Anterior cingulate cortex (tissue), 58 donors: ENCODE measurements at regions not wholly inside any gene's neighbourhood (a gene's known extent, or its start where the extent isn't known, plus 50 kb on each side); places are given as distances from the start of the nearest gene placed in this dataset.

Source experiments
- DNase-seq, 58 donors: peaks; one replicate each; lab custom pipeline; 2025; lab: John Stamatoyannopoulos, UW

DNA sequence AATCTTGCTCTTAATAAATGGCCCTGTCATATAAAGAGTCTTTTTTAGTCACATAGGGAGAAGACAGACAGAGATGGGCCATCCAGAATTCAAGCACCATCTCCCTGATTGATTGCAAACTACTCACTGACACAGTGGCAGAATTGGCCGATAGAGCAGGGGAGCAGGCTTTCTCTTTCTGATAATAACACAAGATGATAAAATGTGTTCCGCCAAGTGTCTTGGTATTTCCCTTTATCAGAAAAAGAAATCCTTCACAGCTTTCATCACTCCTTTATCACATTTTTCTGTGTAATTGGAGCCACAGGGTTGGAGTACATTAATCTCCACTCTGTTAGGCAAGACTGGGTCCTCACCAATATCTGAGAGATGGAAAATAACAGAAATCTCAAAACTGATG lies 406.0 kb downstream of the TMEM135 start:
- DNase-seq, result no peak

DNA sequence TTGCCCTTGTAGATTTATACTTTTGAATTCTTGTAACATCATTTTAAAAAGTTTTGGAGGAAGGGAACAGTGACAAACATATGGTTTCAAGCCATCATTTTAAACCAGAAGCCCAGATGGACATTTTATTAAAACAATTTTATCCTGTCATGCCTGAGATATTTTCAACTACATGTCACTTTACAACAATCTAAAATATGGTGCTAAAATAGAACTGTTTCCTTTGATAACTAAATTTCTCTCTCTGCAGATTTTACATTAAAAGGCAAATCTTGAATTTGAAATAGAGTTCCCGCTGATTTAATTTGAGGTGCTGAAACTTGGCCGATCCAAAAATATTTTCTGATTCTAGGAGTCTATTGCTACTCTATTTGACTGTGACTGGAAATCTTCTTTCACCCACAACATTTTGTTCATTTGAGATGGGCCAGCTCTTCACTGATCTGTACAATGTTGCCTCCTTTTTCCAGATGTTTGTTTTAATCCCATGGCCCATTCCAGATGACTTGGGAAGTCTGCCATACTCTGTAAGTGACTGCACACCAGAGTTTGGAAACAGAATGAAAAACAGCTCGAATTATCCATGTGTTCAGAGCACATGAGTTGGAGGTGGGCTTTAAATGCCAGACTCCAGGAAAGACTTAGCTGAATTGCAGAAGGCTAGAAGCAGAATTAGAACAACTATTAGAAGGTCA lies 402.5 kb downstream of the TMEM135 start:
- DNase-seq, result no peak

GRCh38 chr11:87438416-87438815 lies 400.7 kb downstream of the TMEM135 start:
- DNase-seq, result no peak

- DNase-seq, result no peak
These were observed 400.1 kb downstream of the TMEM135 start for GRCh38 chr11:87437844-87438223.

- no peak for DNase-seq
These were observed 399.6 kb downstream of the TMEM135 start for GRCh38 chr11:87437133-87437843.

DNA sequence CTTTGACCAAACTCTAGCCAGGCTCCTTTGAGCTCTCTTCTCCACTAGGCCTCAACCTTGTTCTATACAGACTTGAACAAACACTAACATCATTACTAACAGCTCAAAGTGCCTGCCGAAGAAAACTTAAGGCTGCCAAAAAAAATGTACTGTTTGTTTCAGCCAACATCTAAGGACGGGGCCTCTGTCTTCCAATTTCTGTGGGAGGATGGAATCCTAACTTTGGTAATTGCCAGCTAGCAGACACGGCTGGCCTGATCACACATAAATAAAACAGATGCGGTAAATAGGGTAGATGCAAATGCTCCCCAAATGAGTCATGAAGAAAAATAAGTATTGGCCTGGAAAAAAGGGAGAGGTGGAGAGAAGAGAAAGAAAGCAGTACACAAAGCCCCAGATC lies 394.3 kb downstream of the TMEM135 start:
- no peak for DNase-seq

DNA sequence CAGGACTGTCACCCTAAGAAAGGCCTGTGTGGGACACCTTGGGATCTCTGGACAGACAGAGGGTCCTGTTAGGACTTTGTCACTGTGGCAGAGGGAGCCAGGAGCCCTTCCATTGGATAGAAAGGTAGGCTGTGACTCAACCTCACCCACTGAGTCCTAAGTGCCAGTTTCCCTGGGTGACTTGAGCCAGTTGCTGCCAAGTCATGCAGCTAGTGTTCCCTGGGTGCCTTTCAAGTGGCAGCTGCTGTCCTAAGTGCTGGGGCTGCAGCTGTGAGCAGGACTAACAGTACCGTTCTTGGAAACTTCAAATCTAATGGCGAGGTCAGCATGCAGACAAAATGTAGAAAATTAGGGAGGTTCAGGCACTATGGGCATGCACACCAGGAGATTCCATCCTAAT lies 393.7 kb downstream of the TMEM135 start:
- no peak for DNase-seq

DNA sequence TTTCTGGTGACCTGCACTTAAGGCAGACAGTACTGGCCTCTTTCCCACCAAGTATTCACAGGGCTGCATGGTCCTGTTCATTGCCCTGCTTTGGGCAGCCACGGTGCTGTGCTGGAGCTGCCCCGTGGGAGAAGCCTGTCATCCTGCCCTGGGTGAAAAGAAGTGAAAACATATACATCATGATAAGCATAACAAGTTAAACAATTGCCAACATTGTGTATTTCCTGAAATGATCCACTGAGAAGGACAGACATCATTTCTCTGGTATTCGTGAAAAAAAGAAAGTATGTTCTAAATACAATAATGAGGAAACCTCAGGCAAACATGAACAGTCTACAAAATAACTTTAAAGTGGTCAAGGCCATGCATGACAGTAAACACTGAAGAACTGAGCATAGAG lies 393.1 kb downstream of the TMEM135 start:
- no peak for DNase-seq

- DNase-seq, result no peak
These were observed 392.3 kb downstream of the TMEM135 start for GRCh38 chr11:87429996-87430395.

GRCh38 chr11:87428266-87428665 lies 390.5 kb downstream of the TMEM135 start:
- no peak for DNase-seq

- no peak for DNase-seq
These were observed 388.2 kb downstream of the TMEM135 start for GRCh38 chr11:87425943-87426342.

DNA sequence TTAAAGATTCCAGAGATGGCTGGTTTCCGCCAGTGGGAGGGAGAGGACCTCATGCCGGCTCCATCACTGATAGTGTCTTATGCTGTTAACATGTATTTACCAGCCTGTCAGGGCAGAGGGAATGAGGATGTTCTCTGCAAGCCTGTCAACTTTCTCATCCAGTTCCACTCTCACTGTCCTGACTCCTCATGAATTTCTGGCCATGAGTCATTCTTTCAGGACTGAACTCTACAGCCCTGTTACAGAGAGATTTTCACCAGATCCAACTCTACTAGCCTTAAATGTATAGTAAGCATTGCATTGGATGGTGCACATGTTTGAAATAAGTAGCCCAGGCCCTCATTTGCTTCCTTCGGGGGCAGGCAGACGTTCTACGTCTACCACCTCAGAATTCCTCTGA lies 387.7 kb downstream of the TMEM135 start:
- DNase-seq, result no peak

DNA sequence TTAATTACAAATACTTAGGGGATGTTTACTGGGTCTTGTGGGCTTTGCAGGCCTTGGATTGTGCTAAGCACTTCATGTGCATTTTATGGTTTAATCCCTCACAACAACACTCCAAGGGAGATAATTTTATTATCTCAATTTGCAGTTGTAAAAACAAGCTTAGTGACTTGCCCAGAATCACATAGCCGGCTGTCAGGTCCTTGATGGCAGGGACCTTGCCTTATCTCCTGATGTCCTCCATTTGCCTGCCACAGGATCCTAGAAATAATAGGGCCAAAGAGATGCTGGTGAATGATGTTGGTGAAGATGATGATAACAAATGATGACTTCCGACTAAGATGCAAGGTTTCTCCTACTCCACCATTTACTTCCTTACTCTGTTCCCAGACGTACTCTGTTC lies 385.4 kb downstream of the TMEM135 start:
- DNase-seq, result no peak

- no peak for DNase-seq
These were observed 384.8 kb downstream of the TMEM135 start for GRCh38 chr11:87422566-87422965.

DNA sequence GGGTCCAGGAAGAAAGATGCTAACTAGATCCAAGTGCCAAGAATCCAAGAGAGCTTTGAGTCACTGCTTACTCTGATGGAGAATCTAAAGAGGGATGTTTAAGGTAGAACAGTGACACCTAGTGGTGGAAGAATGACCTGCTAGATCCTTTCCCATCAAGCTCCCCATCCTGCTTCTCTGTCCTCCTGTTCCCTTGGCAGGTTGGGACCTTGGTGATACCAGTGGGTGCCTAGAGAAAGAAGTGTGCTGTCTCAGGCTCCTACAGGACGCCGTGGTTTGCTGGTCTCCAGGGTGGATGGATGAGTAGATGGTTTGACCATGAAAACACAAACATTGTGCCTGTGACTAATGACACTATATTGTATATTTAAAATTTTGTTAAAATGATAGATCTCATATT lies 383.7 kb downstream of the TMEM135 start:
- DNase-seq, result peak in 16 of 58 donors; percentile 0 to 65 (median 6)

GRCh38 chr11:87417951-87418350 lies 380.2 kb downstream of the TMEM135 start:
- no peak for DNase-seq

DNA sequence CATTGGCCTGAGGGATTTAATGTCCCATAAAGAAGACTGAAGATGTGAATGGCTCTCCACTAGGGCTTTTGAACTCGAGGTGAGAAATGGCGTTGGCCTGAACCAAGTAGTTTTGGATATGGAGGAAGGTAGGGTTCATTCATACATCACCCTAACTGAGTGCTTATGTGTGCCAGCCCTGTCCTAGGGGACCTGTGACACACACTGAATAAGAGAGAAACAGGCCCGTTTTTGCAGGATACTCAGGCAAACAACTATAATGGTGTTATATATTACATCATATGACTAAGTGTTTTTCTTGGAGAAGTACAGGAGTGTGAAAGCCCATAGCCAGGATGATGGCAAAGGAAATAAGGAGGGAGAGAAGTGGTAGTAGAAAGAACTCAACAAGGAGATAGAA lies 368.1 kb downstream of the TMEM135 start:
- no peak for DNase-seq

DNA sequence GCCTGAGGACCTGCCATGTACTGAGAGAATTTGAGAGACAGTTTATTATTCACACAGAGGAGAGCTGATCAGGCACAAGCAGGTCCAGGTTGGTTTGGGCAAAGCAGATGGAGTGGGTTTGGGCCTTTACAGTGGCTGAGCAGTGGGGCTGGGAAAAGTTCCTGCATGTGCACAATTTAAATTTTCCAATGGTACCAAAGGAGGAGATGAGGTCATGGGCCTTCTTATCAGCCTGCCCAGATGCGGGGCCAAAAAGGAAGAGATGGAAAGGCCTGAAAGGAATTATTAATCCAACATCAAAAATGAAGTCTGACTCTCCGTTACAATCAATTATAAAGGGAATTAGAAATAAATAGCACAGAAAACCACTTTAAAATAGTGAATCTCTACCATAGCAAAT lies 367.6 kb downstream of the TMEM135 start:
- no peak for DNase-seq

- no peak for DNase-seq
These were observed 363.9 kb downstream of the TMEM135 start for GRCh38 chr11:87401653-87402052.

DNA sequence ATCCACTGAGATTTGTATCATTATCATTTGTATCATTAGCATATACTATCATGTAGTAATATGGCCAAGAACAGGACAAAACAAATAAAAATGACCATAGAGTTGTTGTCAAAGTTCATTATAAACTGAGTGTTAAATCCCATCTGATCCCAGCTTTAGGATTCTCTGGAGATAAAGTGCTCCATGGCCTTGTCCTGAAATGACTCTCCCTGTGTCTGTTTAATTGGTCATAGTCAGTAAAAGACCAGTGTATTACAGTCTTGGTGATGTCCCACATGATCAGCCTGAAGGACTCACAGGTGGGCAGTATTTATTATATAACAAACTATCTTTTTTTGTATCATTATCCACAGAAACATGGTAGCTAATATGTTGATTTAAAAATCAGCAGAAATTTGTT lies 361.6 kb downstream of the TMEM135 start:
- no peak for DNase-seq

GRCh38 chr11:87398931-87399330 lies 361.2 kb downstream of the TMEM135 start:
- no peak for DNase-seq
